Urothelium cell line (cell line): ENCODE measurements at regions not wholly inside any gene's neighbourhood (a gene's known extent, or its start where the extent isn't known, plus 50 kb on each side); places are given as distances from the start of the nearest gene placed in this dataset.
A peak's percentile ranks its signal among the peaks of the same experiment; 100 is the strongest.
"Not testable (repeated sequence)": the region's sequence is repeated elsewhere in the genome, so short reads cannot be mapped to it uniquely, and the experiment has no call there.

Source experiments
- DNase-seq: peaks from one replicate; pipeline ENCODE4 v3.0.0; 2011; ENCODE audit warnings: low spot score, mixed read lengths
- FAIRE-seq: peaks from 2 replicates; lab custom pipeline; 2011; peaks lifted over from hg19 to GRCh38; lab: Jason Lieb, UNC

- DNase-seq (no peak), FAIRE-seq (no peak)
These were observed 430.5 kb upstream of the PMFBP1 start for GRCh38 chr16:72602499-72602898.

- DNase-seq = no peak
- no peak for FAIRE-seq
These were observed 426.7 kb upstream of the PMFBP1 start for GRCh38 chr16:72598696-72599095.

- no peak for DNase-seq
- FAIRE-seq = no peak
These were observed 426.0 kb upstream of the PMFBP1 start for GRCh38 chr16:72597938-72598337.

GRCh38 chr16:72596373-72596772 is 424.4 kb upstream of the PMFBP1 start:
- no peak for FAIRE-seq

GRCh38 chr16:72590151-72590937 is 418.4 kb upstream of the PMFBP1 start:
- no peak for FAIRE-seq
- DNase-seq = no peak

More at GRCh38 chr16:72596373-72596772, 424.4 kb upstream of the PMFBP1 start:
- no peak for DNase-seq

GRCh38 chr16:72588551-72588950 is 416.6 kb upstream of the PMFBP1 start:
- FAIRE-seq = no peak
- no peak for DNase-seq

GRCh38 chr16:72578061-72578460 is 406.1 kb upstream of the PMFBP1 start:
- DNase-seq, FAIRE-seq: not testable (repeated sequence)

- FAIRE-seq = no peak
- DNase-seq = no peak
These were observed 404.2 kb upstream of the PMFBP1 start for GRCh38 chr16:72576189-72576588.

GRCh38 chr16:72569677-72570076 is 397.7 kb upstream of the PMFBP1 start:
- DNase-seq = no peak
- FAIRE-seq = no peak

GRCh38 chr16:72568502-72568901 is 396.5 kb upstream of the PMFBP1 start:
- no peak for FAIRE-seq
- DNase-seq = no peak

- DNase-seq (no peak), FAIRE-seq (no peak)
These were observed 394.2 kb upstream of the PMFBP1 start for GRCh38 chr16:72566174-72566573.

GRCh38 chr16:72565106-72565505 is 393.2 kb upstream of the PMFBP1 start:
- FAIRE-seq (no peak), DNase-seq (no peak)

GRCh38 chr16:72560617-72561016 is 388.7 kb upstream of the PMFBP1 start:
- DNase-seq (no peak), FAIRE-seq (no peak)

GRCh38 chr16:72558501-72558900 is 386.5 kb upstream of the PMFBP1 start:
- no peak for FAIRE-seq
- no peak for DNase-seq

GRCh38 chr16:72554935-72555334 is 383.0 kb upstream of the PMFBP1 start:
- FAIRE-seq (no peak), DNase-seq (no peak)

- DNase-seq (no peak), FAIRE-seq (no peak)
These were observed 380.7 kb upstream of the PMFBP1 start for GRCh38 chr16:72552654-72553053.

- DNase-seq = no peak
- no peak for FAIRE-seq
These were observed 379.7 kb upstream of the PMFBP1 start for GRCh38 chr16:72551649-72552048.

- no peak for DNase-seq
- FAIRE-seq = no peak
These were observed 377.9 kb upstream of the PMFBP1 start for GRCh38 chr16:72549878-72550277.

GRCh38 chr16:72542102-72542501 is 370.1 kb upstream of the PMFBP1 start:
- DNase-seq = no peak
- no peak for FAIRE-seq

GRCh38 chr16:72537664-72538063 is 365.7 kb upstream of the PMFBP1 start:
- peak; percentile 28 for DNase-seq
- no peak for FAIRE-seq

GRCh38 chr16:72536723-72537435 is 364.9 kb upstream of the PMFBP1 start:
- FAIRE-seq = no peak
- DNase-seq = no peak

- FAIRE-seq (no peak), DNase-seq (no peak)
These were observed 361.0 kb upstream of the PMFBP1 start for GRCh38 chr16:72532906-72533410.
